NCI-H2081 (cell line): ENCODE measurements at regions not wholly inside any gene's neighbourhood (a gene's known extent, or its start where the extent isn't known, plus 50 kb on each side); places are given as distances from the start of the nearest gene placed in this dataset.
"Not testable (repeated sequence)": the region's sequence is repeated elsewhere in the genome, so short reads cannot be mapped to it uniquely, and the experiment has no call there.

Experiments
- DNase-seq, 2 experiments: peaks; one replicate each; lab custom pipeline; 2025; lab: John Stamatoyannopoulos, UW

GRCh38 chr3:70737666-70738290 is 425.3 kb upstream of the MDFIC2 start:
- peak; percentile 35 to 77 for DNase-seq

DNA sequence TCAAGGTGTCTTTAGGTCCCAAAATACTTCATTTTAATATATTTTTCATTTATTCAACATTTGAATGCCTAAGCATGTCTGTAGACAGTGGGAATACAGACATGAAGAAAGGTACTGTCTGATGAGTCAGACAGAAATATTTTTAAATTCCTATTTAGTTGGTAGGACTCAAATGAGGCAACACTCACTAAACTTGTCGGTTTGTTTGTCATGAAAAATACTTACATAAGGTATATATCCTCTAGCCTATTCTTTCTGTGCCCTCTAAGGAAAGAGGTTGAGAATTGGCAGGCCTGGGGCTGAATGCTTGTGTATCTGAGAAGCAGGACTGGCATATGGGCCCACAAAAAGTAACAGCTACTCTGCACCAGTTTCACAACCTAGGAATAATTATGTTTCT is 423.6 kb upstream of the MDFIC2 start:
- no peak for DNase-seq

- no peak for DNase-seq
Measured at GRCh38 chr3:70734756-70735155, 422.3 kb upstream of the MDFIC2 start.

DNA sequence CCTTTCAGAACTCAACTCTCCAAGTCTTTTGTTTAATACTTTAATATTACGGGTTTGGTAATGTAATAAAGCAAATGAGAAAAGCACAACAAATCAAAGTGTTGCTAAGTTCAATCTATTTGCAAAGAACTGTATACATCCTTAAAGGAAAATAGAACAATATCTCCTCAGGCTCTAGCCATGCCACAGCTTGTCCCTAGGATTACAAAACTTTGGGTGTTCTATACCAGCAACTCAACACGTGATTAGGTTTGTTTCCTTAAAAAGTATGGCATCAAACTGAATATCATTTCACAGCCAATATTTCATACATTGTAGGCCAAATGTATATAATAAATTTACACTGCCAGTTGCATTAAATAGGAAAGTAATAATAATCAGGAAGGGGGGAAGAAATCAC is 418.6 kb upstream of the MDFIC2 start:
- no peak for DNase-seq

- no peak for DNase-seq
Measured at GRCh38 chr3:70729845-70730244, 417.4 kb upstream of the MDFIC2 start.

- no peak for DNase-seq
Measured at GRCh38 chr3:70728311-70728710, 415.9 kb upstream of the MDFIC2 start.

GRCh38 chr3:70726961-70727360 is 414.5 kb upstream of the MDFIC2 start:
- DNase-seq: no peak

GRCh38 chr3:70726096-70726938 is 413.9 kb upstream of the MDFIC2 start:
- no peak for DNase-seq

DNA sequence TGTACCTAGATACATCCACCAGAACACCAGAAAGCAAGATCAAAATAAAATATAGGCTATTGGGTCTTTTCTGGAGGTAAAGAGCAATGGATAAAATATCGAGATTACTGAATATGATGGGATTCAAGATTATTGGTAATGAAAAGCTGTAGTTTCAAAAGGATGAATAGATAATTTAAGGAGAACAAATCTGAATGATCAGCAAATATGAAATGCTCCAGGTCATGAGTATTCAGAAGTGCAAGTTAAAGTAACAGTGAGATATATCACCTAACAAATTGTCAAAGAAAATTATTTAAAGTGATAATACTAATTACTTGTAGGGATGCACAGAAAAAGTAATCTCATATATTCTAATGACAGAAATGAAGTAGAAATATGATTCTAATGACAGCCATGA is 409.6 kb upstream of the MDFIC2 start:
- no peak for DNase-seq

DNA sequence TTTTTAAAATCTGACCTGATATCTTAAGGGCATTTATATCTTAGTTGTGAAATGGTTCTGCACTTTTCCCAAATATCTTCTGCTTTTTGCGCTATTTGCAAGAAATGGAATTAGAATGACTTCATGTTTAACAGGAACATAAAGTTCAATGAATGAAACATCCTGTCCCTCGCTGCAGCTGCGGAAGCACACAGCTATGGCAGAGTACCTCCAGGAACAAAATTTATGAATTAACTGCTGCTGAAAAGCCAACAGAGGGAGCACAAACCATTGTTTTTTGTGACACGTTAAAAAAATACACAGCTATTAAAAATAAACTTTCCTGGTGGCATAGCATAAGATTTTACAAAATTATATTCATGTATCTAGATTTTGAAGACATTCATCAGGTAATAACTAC is 404.4 kb upstream of the MDFIC2 start:
- peak in 1 of 2 experiments; percentile 18 for DNase-seq

DNA sequence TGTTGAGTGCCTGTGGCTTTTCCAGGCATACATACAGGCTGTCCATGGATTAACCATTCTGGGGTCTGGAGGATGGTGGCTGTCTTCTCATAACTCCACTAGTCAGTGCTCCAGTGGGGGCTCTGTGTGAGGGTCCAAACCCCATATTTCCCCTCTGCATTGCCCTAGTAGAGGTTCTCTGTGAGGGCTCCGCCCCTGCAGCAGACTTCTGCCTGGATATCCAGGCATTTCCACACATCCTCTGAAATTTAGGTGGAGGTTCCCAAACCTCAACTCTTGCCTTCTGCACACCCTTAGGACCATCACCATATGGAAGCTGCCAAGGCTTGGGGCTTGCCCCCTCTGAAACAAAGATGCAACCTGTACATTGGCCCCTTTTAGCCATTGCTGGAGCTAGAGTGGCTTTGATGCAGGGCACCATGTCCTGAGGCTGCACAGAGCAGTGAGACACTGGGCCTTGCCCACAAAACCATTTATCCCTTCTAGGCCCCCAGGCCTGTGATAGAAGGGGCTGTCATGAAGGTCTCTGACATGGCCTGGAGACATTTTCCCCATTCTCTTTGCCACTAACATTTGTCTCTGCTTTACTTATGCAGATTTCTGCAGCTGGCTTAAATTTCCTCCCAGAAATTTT is 400.1 kb upstream of the MDFIC2 start:
- no peak for DNase-seq

DNA sequence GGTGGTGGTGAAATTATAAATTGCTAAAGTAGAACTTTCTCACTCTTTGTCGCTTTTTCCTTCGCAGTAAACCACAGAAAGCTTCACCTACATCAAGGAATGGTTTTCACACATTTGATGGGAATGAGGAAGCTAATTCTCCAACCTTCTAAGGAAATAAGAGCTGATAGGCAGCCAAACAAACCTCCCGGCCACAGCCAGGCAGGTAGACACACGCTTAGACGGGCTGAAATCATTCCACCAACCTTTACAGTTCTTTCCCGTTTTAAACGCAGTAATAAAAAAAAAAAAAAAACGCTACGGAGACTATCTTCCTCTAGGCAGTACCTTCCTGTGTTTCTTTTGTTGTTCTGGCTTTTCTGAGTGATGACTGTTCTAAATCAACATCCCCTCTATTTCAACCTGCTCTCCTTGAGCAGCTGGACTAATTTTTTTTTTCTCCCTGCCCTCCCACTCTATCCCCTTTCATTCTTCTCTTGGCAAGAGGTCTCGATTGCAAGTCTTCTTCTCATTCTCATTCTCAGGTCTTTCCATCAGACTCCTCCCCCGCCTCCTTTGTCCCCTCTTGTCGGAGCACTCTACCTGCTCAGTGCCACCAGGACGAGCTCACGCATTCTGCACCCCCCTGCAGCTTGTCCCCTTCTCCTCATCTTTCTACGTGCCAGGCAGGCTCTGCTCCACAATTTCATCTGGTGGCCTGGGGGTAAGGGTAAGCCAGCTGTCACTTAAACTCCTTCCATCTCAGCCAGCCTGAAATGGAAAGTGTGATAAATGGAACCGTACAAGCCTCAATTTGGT is 391.1 kb upstream of the MDFIC2 start:
- DNase-seq: no peak

- no peak for DNase-seq
Measured at GRCh38 chr3:70702132-70702531, 389.7 kb upstream of the MDFIC2 start.

DNA sequence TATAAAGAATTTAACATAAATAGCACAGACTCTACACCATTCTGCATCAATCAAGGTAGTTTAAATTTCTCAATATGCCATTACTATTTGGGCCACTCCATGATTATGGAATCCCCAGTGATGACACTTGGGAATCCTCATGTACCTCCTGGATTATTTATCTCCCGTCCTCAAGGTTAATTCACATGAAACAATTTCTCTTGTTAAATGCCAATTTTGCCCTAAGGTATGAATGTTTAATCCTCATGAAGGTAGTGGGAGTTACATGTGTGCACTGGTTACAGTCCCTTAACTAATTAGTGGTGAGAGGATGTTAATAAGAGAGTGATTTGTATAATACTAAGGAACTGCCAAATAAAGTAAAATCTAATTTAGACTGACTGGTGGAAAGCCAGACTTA is 372.3 kb upstream of the MDFIC2 start:
- DNase-seq: no peak

DNA sequence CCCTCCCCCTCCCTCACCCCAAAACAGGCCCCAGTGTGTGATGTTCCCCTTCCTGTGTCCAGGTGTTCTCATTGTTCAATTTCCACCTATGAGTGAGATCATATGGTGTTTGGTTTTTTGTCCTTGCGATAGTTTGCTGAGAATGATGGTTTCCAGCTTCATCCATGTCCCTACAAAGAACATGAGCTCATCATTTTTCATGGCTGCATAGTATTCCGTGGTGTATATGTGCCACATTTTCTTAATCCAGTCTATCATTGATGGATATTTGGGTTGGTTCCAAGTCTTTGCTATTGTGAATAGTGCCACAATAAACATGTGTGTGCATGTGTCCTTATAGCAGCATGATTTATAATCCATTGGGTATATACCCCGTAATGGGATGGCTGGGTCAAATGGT is 363.4 kb upstream of the MDFIC2 start:
- not testable (repeated sequence) for DNase-seq

GRCh38 chr3:70658513-70659310 is 346.3 kb upstream of the MDFIC2 start:
- DNase-seq: no peak

DNA sequence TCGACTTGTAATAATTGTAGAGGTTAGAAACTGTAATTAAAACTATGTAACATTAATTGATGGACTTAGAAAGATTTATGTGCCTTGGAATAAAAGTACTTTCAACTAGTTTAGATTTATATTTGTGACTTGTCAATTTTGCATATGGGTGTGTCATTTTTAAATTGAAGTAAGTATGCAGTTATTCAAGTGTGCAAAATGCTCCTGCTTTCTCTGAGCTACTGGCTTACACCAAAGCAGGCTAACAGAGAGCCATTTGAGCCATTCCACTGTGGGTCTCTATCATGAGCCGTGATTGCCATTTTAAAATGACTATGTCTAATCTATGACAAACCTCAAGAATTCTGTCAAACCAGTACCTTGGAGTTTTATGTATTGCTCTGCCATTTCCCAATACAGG is 345.0 kb upstream of the MDFIC2 start:
- no peak for DNase-seq

DNA sequence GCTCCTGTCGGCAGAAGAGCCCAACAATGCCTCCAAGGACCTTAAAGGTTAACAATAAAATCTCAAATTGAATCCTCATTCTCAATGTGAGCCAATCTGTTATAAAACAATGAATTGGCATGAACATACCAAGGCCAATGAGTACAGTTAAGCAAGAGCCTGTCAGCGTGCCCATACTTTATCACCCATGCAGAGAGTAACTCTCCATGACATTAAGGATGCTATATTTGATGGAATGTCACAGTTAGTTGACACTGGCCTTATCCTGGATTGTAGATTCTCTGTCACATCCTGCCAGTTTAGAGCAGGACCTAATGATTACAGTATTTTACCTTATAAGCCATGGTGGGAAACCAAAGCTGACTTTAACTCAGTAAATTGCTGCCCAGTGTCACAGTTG is 335.4 kb upstream of the MDFIC2 start:
- DNase-seq: no peak

GRCh38 chr3:70647094-70647493 is 334.7 kb upstream of the MDFIC2 start:
- no peak for DNase-seq

DNA sequence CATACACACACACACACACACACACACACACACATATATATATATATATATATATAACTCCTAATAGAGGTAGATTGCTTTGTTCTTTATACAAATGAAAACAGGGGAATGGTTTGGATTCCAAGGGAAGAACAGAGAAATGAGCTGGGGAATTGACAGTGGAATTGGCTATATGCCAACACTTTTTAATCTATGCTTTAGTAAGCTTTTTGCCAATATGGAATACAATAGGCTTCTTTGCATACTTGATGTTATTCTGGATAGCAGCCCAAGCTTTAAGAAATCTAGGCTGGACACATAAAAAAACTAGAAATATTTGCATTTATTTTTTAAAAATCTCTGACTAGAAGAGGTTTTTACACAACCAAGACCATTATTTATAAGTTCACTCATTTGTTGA is 334.2 kb upstream of the MDFIC2 start:
- DNase-seq: no peak

- DNase-seq: no peak
Measured at GRCh38 chr3:70640481-70640880, 328.0 kb upstream of the MDFIC2 start.

- DNase-seq: no peak
Measured at GRCh38 chr3:70635301-70635700, 322.9 kb upstream of the MDFIC2 start.
